Thoracic aorta (tissue), 2 donors: ENCODE measurements at regions not wholly inside any gene's neighbourhood (a gene's known extent, or its start where the extent isn't known, plus 50 kb on each side); places are given as distances from the start of the nearest gene placed in this dataset.

Experiments
- ATAC-seq: fragments of 150-250 bp; one replicate; pipeline ENCODE4 v1.8.0; 2017; ENCODE audit warnings: low read depth; ENCODE audit not compliant: insufficient number of reproducible peaks, low FRiP score
- DNase-seq: peaks from one replicate; pipeline ENCODE4 v3.0.0-alpha.2; 2020; ENCODE audit warnings: low spot score
- H3K27ac ChIP-seq, 2 donors: fragments of 200-600 bp; sonication (generic); 1 replicate in 1 of 2; 2 replicates in 1 of 2; pipeline ENCODE4 v1.5.1; 2016; ENCODE audit warnings: mild to moderate bottlenecking in 2 of 2, moderate library complexity in 2 of 2
- H3K27me3 ChIP-seq: fragments of 200-600 bp; sonication (generic); replicated peaks from 2 replicates; pipeline ENCODE4 v1.6.0; 2016; ENCODE audit warnings: mild to moderate bottlenecking; ENCODE audit not compliant: insufficient read depth
- H3K36me3 ChIP-seq: fragments of 200-600 bp; sonication (generic); one replicate; pipeline ENCODE4 v1.5.1; 2016
- H3K4me1 ChIP-seq, 2 donors: fragments of 200-600 bp; sonication (generic); 1 replicate in 1 of 2; 2 replicates in 1 of 2; pipeline versions ENCODE4 v1.5.1 to v1.6.0; 2016; ENCODE audit warnings: low read depth in 2 of 2, mild to moderate bottlenecking in 1 of 2; ENCODE audit not compliant: control insufficient read depth in 1 of 2
- H3K4me3 ChIP-seq: fragments of 200-600 bp; sonication (generic); 2 replicates; pipeline ENCODE4 v1.5.1; 2016; ENCODE audit warnings: mild to moderate bottlenecking
- H3K9me3 ChIP-seq: fragments of 200-600 bp; sonication (generic); 2 replicates; pipeline ENCODE4 v1.5.1; 2016
- CTCF ChIP-seq: fragments of 200-600 bp; sonication (generic); IDR thresholded peaks from one replicate; pipeline ENCODE4 v1.5.1; 2019; ENCODE audit warnings: antibody characterized with exemption

- H3K4me3 ChIP-seq, result no peak overlapping the region
- H3K27ac ChIP-seq, result no peak overlapping the region
- no peak for TF ChIP-seq CTCF
- no peaks in the 10 kb centered on the region for H3K27me3 ChIP-seq
- no peaks in the 10 kb centered on the region for H3K9me3 ChIP-seq
- H3K36me3 ChIP-seq, result no peaks in the 10 kb centered on the region
- DNase-seq, result no peak
- no peak for ATAC-seq
- no peaks in the 10 kb centered on the region for H3K4me1 ChIP-seq
These were observed 66.7 kb upstream of the DHX15 start for GRCh38 chr4:24650849-24651640.

DNA sequence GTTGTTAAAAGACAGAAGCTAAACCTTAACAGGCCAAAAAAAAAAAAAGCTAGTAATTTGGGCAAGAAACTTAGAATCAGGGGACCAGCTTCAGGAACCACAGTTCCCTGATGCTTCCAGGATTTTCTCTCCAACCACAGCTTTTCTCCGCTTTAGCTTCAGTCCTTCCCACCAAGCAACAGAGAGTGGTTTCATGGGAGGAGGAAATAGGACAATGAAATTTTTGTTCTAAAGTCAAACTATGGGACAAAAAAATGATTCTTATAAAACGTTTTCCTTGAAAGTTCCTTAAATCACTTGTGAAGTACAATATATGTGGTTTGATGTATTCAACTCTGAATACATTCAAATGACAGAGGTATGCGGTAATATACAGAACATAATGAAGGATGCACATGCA is 71.0 kb upstream of the DHX15 start:
- Histone ChIP-seq H3K27ac (no peak overlapping the region), H3K4me1 (no peaks in the 10 kb centered on the region), H3K27me3 (no peaks in the 10 kb centered on the region), H3K4me3 (no peak overlapping the region), H3K9me3 (no peaks in the 10 kb centered on the region), H3K36me3 (no peaks in the 10 kb centered on the region)
- ATAC-seq (no peak), DNase-seq (no peak)
- TF ChIP-seq CTCF, result no peak

DNA sequence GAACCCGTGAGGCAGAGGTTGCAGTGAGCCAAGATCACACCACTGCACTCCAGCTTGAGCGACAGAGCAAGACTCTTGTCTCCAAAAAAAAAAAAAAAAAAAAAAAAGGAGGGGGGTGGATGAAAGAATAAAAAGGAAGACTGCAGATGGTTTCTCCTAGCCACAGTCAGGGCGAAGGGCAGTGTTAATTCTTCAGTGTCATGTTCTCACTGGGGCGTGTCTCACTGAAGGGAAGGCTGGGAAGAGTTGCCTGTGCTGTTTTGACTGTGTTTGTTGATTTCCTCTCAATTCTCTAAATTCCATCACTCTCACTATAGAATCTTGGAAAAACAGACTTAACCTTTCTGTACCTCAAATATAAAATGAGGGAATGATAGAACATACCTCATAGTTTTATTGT is 71.6 kb upstream of the DHX15 start:
- Histone ChIP-seq H3K4me3 (no peak overlapping the region), H3K27me3 (no peaks in the 10 kb centered on the region), H3K4me1 (no peaks in the 10 kb centered on the region), H3K36me3 (no peaks in the 10 kb centered on the region), H3K9me3 (no peaks in the 10 kb centered on the region), H3K27ac (no peak overlapping the region)
- DNase-seq, result no peak
- ATAC-seq, result no peak
- no peak for TF ChIP-seq CTCF

GRCh38 chr4:24656906-24657305 is 72.6 kb upstream of the DHX15 start:
- Histone ChIP-seq H3K27ac (no peak overlapping the region), H3K27me3 (no peaks in the 10 kb centered on the region), H3K4me1 (no peaks in the 10 kb centered on the region), H3K9me3 (no peaks in the 10 kb centered on the region), H3K36me3 (no peaks in the 10 kb centered on the region), H3K4me3 (no peak overlapping the region)
- TF ChIP-seq CTCF, result no peak
- DNase-seq (no peak), ATAC-seq (no peak)

DNA sequence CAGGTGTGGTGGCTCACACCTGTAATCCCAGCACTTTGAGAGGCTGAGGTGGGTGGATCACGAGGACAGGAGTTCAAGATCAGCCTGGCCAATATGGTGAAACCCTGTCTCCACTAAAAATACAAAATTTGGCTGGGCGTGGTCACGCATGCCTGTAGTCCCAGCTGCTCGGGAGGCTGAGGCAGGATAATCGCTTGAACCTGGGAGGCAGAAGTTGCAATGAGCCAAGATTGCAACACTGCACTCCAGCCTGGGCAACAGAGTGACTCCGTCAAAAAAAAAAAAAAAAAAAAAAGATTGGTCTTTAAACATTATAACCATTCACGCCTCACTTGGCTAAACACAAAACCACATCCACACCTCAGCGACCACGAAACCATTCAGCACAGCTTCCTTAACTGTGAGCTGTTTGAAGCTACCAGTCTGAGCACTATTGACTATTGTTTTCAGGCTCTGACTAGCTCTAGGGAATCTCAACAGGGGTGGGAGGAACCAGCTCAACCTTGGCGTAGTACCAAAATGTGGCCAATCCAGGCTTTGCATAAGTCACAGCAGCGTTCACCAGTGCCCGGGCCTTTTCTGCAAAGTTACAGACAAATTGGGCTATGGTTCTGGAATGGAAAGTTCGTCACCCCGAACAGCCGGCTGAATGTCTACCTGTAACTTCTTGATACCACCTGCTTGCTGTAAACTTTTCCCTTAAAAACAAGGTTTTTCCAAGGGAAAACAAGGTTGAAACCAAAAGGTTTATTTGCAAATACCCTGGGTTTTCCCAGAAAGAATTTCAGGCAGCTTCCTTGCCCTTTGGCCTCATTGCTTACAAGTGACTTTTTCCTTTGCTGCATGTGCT is 73.6 kb upstream of the DHX15 start:
- no peak overlapping the region for H3K27ac ChIP-seq
- no peak for ATAC-seq
- no peaks in the 10 kb centered on the region for H3K9me3 ChIP-seq
- no peaks in the 10 kb centered on the region for H3K36me3 ChIP-seq
- no peak for DNase-seq
- H3K4me3 ChIP-seq, result no peak overlapping the region
- TF ChIP-seq CTCF, result no peak
- H3K4me1 ChIP-seq, result no peaks in the 10 kb centered on the region
- no peaks in the 10 kb centered on the region for H3K27me3 ChIP-seq
